HG03139 (cell line): ENCODE measurements at regions not wholly inside any gene's neighbourhood (a gene's known extent, or its start where the extent isn't known, plus 50 kb on each side); places are given as distances from the start of the nearest gene placed in this dataset.

Experiments used
- ATAC-seq: cut with Tn5 transposase; IDR thresholded peaks from one replicate; pipeline ENCODE4 v1.9.1; 2021; ENCODE audit not compliant: unreplicated experiment

GRCh38 chr5:157925786-157926671 lies 67.1 kb upstream of the CLINT1 start:
- ATAC-seq = no peak

GRCh38 chr5:157924931-157925729 lies 66.2 kb upstream of the CLINT1 start:
- ATAC-seq = no peak

DNA sequence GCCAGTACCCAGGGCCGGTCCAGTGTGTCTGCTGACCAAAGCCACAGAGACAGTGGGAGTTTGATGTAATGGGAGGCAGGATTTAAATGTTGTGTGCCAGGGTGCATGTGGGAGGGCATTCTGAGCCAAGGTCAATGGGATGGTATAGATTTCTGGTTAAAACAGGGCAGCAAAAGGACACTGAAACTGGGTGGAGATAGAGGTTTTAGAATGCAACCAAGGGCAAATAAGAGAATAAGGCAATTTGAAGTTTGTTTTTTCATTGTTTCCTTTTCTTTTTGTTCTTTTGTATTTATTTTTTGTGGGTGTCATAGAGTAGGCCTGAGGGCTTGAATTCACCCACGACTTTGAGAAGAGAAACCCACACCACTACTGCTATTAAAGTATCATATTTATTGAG lies 65.5 kb upstream of the CLINT1 start:
- ATAC-seq = no peak

DNA sequence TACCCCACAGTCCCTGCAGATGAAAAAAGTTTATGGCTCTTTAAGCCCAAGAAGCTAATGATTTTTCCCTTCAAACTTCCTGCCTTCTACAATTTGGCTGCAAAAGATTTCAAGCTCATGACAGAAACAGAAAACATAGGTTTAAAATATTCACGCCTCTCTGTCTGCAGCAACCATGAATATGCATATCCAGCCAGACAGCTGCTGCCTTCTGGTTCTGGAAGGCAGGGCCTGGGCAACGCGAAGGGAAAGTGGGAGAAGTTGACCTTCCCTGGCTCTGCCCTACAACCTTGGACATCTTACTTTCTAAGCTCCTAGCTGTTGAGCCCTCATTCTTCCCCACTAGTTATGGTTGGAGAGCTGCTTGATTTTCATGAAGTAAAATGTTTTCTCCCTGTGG lies 64.8 kb upstream of the CLINT1 start:
- no peak for ATAC-seq

DNA sequence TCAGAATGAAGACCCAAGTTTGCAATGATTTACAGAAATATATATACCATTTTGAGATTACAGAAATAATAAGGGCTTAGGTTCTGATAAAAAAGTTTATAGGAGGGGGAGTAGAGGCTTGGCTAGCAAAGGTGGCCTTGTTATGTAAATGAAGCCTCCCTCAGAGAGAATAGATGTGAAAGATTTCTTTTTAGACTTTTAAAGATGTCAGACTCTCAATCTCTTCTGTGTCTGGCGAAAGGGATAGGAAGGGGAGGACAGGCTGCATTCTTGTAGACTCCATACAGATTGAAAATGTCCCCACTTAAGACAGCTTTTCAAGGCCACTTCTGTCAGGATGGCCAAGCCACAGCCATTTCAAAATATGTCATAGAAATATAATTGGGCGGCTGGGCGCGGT lies 63.1 kb upstream of the CLINT1 start:
- ATAC-seq = no peak

DNA sequence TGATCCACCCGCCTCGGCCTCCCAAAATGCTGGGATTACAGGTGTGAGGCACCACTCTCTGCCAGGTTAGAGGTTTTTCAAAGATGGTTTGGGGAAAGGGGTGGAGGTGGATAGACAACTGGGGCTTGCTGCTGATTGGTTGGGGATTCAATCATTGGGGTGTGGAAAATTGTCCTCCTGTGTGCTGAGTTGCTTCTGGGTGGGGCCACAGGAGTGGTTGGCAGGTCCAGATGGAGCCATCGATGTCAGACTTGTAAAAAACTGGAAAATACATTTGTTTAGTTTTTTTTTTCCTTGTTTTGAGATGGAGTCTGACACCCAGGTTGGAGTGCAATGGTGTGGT lies 61.9 kb upstream of the CLINT1 start:
- ATAC-seq = no peak

GRCh38 chr5:157918811-157919742 lies 60.1 kb upstream of the CLINT1 start:
- no peak for ATAC-seq

- no peak for ATAC-seq
Measured at GRCh38 chr5:157917899-157918809, 59.2 kb upstream of the CLINT1 start.

DNA sequence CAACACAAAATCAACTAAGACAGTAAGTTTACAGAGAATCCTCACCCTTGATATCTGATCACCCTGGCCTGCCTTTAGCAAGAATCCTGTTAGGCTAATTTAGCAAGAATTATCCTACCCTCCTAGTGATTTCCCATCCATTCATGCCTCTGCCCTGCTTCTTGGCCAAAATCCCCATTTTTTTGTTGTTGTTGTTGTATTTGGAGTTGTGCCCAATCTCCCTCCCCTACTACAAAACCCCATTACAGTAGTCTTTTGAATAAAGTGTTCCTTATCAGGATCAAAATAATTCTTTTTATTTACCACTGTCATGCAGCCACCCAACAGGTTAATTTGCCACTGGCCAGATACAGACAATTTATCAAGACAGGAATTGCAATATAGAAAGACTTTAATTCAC lies 58.5 kb upstream of the CLINT1 start:
- no peak for ATAC-seq

DNA sequence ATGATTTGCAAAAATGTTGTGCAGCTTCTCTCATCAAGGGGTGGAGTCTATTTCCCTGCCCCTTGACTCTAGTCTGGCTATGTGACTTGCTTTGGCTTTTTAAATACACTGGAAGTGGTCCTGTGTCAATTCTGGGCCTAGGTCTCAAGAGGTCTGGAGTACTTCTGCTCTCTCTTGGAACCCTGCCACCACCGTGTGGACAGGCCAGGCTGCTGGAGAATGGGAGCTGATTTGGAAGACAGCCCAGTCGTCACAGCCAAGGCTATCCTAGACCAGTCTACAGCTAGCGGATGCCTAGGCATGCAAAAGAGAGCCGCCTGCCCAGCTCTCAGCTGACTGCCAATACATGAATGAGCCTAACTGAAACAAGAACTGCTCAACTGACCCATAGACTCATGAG lies 56.7 kb upstream of the CLINT1 start:
- no peak for ATAC-seq

GRCh38 chr5:157914151-157914788 lies 55.3 kb upstream of the CLINT1 start:
- no peak for ATAC-seq

DNA sequence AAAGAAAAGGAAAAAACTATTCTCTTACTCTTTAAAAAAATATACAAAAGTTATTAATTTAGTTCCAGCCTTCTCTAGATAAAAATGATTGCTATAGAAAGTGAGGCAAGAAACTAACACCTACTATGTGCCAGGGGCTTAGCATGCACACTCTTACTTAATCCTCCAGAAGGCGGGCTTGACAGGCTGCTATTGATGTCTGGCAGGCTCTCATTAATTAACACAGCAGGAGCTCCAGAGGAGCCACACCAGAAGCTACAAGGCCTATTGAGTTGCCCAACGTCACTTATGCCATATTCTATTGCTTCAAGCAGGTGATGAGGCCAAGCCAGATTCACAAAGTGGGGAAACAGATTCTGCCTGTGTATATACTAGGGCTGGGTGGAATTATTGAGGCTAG lies 54.6 kb upstream of the CLINT1 start:
- no peak for ATAC-seq

DNA sequence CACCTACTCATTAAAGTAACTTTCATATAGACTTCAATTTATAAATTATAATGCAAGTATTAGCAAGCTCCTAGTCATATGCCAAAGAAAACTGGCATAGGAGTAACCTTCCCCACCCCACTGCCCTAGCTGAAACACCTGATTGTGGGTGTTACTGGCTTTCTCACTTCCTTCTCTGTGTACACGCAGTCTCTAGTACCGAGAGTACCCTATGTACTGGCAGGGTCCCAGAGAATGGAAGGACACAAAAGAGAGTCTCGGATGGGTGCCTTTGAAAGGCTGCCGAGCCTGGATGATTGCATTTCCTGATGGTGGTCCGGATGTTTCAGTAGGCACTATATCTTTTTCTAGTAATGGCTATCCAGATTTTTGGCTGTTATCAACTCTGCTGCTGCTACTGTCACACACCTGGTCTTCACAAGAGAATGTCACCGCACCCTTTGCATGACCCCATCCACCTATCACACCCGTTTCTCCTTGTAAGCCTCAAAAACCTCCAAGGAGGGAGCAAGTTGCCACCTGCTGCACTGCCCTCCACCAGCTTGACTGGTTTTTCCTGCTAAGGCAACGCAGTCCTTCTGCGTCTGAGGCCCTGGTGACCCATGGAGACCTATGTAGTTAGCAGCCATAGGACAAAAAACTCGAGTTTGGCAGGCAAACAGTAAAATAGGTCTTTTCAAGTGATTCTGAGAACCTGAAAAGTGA lies 53.8 kb upstream of the CLINT1 start:
- ATAC-seq = peak; percentile 79

GRCh38 chr5:157911568-157911967 lies 52.6 kb upstream of the CLINT1 start:
- no peak for ATAC-seq
